ENCODE measurements at regions not wholly inside any gene's neighbourhood (a gene's known extent, or its start where the extent isn't known, plus 50 kb on each side); places are given as distances from the start of the nearest gene placed in this dataset.

DNA sequence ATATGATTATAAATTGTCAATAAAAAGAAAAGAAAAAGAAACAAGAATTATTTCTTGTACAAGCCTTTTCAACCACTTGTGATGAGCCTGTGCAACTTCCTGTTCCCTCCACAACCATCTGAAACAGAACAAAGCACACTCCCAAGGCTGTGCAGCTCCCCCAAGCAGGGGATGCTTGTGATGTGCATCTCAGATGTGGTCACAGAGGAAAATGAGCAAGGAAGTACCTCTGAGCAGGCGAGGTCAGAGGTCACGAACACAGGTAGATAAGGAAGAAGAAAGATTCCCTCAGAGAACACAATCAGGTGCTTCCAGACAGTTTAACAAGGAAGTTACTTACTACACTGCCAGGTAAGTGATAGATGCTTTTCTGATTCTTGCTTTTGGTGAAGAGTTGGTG is 274.8 kb upstream of the SLC39A10 start:
- H3K9me3 ChIP-seq (ENCODE audit: control insufficient read depth in 2 of 3, insufficient read depth in 1 of 3, low read length in 3 of 3): no peaks in the 10 kb centered on the region
- no peaks in the 10 kb centered on the region for H3K4me1 ChIP-seq (ENCODE audit: control insufficient read depth in 2 of 3, insufficient read depth in 2 of 3, low read depth in 1 of 3, low read length in 3 of 3)
- TF ChIP-seq, protein P1, sequence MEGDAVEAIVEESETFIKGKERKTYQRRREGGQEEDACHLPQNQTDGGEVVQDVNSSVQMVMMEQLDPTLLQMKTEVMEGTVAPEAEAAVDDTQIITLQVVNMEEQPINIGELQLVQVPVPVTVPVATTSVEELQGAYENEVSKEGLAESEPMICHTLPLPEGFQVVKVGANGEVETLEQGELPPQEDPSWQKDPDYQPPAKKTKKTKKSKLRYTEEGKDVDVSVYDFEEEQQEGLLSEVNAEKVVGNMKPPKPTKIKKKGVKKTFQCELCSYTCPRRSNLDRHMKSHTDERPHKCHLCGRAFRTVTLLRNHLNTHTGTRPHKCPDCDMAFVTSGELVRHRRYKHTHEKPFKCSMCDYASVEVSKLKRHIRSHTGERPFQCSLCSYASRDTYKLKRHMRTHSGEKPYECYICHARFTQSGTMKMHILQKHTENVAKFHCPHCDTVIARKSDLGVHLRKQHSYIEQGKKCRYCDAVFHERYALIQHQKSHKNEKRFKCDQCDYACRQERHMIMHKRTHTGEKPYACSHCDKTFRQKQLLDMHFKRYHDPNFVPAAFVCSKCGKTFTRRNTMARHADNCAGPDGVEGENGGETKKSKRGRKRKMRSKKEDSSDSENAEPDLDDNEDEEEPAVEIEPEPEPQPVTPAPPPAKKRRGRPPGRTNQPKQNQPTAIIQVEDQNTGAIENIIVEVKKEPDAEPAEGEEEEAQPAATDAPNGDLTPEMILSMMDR (IDR thresholded peaks at IDR 0.05; ENCODE audit: borderline replicate concordance, extremely low read depth, insufficient read depth): no peak
- no peak for FAIRE-seq
- H3K9ac ChIP-seq (ENCODE audit: low read length in 3 of 3): no peak overlapping the region
- intact Hi-C loops (cut with DNase I): no loop called here
- no peak overlapping the region for H3K27ac ChIP-seq (ENCODE audit: low read depth in 2 of 2, low read length in 2 of 2)
- no peak for DNase-seq
- no peaks in the 10 kb centered on the region for H3K27me3 ChIP-seq (ENCODE audit: control insufficient read depth, insufficient read depth, low read length)
- no peaks in the 10 kb centered on the region for H3K36me3 ChIP-seq (ENCODE audit: control insufficient read depth in 2 of 3, insufficient read depth in 3 of 3, low read length in 3 of 3)
- no peak overlapping the region for H3K4me3 ChIP-seq (ENCODE audit: low read length in 3 of 3)

DNA sequence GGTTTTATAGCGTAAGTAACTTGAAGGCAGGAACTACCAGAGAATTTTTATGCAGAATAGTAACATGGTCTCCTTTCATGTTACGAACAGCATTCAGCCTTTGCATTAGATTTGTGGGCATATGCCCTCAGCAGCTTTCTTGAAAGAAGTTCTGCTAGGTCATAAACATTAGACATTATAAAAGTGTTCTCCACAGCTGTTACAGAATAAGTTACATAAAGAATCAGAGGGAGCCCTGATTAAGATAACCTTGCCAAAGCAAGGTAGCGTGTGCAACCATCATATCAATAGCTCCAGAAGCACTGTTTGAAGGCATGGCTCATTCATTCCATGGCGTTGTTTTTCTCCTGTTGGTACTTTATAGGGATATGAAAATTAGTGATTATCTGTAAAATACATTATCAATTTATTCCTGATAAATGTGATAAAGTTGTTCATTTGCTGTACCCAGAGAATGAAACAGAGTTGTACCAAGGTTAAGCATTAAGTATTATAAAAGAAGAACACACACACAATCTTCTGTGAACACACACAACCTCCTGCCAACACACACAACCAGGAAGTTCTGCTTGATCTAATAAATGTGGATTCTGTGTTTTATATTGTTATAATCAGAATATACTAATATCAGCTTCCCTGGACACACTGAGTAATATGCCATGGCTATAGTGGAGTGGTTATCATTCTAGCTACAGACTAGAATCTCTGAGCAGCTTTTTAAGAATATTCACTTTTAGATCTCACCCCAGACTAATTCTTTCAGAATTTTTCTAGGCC is 286.7 kb upstream of the SLC39A10 start:
- no peak overlapping the region for H3K4me3 ChIP-seq (ENCODE audit: low read length in 3 of 3)
- H3K9me3 ChIP-seq (ENCODE audit: control insufficient read depth in 2 of 3, insufficient read depth in 1 of 3, low read length in 3 of 3): no peaks in the 10 kb centered on the region
- intact Hi-C loops (cut with DNase I): no loop called here
- no peaks in the 10 kb centered on the region for H3K4me1 ChIP-seq (ENCODE audit: control insufficient read depth in 2 of 3, insufficient read depth in 2 of 3, low read depth in 1 of 3, low read length in 3 of 3)
- no peak for FAIRE-seq
- H3K36me3 ChIP-seq (ENCODE audit: control insufficient read depth in 2 of 3, insufficient read depth in 3 of 3, low read length in 3 of 3): no peaks in the 10 kb centered on the region
- H3K9ac ChIP-seq (ENCODE audit: low read length in 3 of 3): no peak overlapping the region
- H3K27me3 ChIP-seq (ENCODE audit: control insufficient read depth, insufficient read depth, low read length): no peaks in the 10 kb centered on the region
- no peak overlapping the region for H3K27ac ChIP-seq (ENCODE audit: low read depth in 2 of 2, low read length in 2 of 2)
- no peak for DNase-seq
- TF ChIP-seq, protein P1 (IDR thresholded peaks at IDR 0.05; ENCODE audit: borderline replicate concordance, extremely low read depth, insufficient read depth): no peak

DNA sequence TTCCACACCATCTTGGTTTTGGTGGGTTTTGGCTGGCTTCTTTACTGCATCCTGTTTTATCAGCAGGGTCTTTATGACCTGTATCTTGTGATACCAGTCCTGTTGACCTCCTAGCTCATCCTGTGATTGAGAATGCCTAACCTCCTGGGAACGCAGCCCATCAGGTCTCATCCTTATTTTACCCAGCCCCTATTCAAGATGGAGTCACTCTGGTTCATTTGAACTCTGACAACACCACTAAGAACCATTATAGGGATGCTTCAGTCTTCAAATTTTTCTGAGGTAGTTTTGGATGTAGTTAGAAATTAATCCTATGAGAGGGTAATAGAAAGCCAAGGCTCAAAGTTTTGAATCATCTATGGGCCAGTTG is 287.8 kb upstream of the SLC39A10 start:
- no peak overlapping the region for H3K4me3 ChIP-seq (ENCODE audit: low read length in 3 of 3)
- H3K4me1 ChIP-seq (ENCODE audit: control insufficient read depth in 2 of 3, insufficient read depth in 2 of 3, low read depth in 1 of 3, low read length in 3 of 3): no peaks in the 10 kb centered on the region
- intact Hi-C loops (cut with DNase I): no loop called here
- no peak overlapping the region for H3K27ac ChIP-seq (ENCODE audit: low read depth in 2 of 2, low read length in 2 of 2)
- H3K27me3 ChIP-seq (ENCODE audit: control insufficient read depth, insufficient read depth, low read length): no peaks in the 10 kb centered on the region
- DNase-seq (no peak), FAIRE-seq (no peak)
- no peaks in the 10 kb centered on the region for H3K36me3 ChIP-seq (ENCODE audit: control insufficient read depth in 2 of 3, insufficient read depth in 3 of 3, low read length in 3 of 3)
- H3K9me3 ChIP-seq (ENCODE audit: control insufficient read depth in 2 of 3, insufficient read depth in 1 of 3, low read length in 3 of 3): no peaks in the 10 kb centered on the region
- TF ChIP-seq, protein P1 (IDR thresholded peaks at IDR 0.05; ENCODE audit: borderline replicate concordance, extremely low read depth, insufficient read depth): no peak
- no peak overlapping the region for H3K9ac ChIP-seq (ENCODE audit: low read length in 3 of 3)
